ENCODE measurements at regions not wholly inside any gene's neighbourhood (a gene's known extent, or its start where the extent isn't known, plus 50 kb on each side); places are given as distances from the start of the nearest gene placed in this dataset.

DNA sequence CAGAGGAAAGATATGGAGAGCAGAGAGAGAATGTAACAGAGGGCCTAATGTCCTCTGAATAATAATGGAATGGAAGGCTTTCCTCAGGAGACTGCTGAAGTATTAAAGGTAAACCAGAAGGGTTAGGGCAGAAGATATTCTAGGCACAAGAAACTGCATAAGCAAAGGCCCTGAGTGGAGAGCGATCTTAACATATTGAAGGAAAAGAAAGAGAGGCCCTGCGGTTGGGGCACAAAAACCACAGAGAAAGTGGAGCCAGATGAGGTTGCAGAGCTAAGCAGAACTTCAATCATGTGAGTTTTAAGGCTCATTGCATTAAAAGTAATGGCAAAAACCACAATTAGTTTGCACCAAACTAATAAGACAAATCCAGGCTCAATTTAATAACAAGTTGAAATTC is 115.8 kb upstream of the VSTM2A start:
- 0% methylated on average over 2 of the region's 2 CpGs for WGBS (ENCODE audit: insufficient coverage, insufficient replicate concordance, low lambda C conversion rate, missing lambda C conversion rate)
- Histone ChIP-seq H2AFZ (ENCODE audit: control insufficient read depth, low read depth, low read length) (no peak overlapping the region), H3K36me3 (ENCODE audit: control insufficient read depth in 2 of 2, insufficient read depth in 2 of 2, low read length in 1 of 2) (no peaks in the 10 kb centered on the region), H3K27me3 (replicated peaks in 1 of 2; ENCODE audit: control insufficient read depth in 2 of 2, insufficient read depth in 2 of 2, low read length in 1 of 2) (no peaks in the 10 kb centered on the region), H3K79me2 (ENCODE audit: control insufficient read depth, insufficient read depth, low read length) (no peaks in the 10 kb centered on the region), H4K20me1 (ENCODE audit: control insufficient read depth, insufficient read depth) (no peaks in the 10 kb centered on the region), H3K4me1 (ENCODE audit: control insufficient read depth, insufficient read depth, low read length) (no peaks in the 10 kb centered on the region), H3K4me2 (ENCODE audit: control insufficient read depth, insufficient read depth) (no peak overlapping the region), H3K9me3 (replicated peaks; ENCODE audit: control insufficient read depth, insufficient read depth, low read length) (no peaks in the 10 kb centered on the region), H3K27ac (ENCODE audit: control insufficient read depth, insufficient read depth) (no peak overlapping the region), H3K4me3 (no peak overlapping the region), H3K9ac (ENCODE audit: control insufficient read depth, insufficient read depth, low read length) (no peak overlapping the region)
- ChIA-PET SMC1A (ENCODE audit: uncharacterized antibody, unreplicated experiment) (interaction anchor here (1.2 kb wide), 1 partner anchor 11 kb away, joined by 4 read pairs; no protein-coding TSS in a partner anchor), CTCF (no interaction called here), RAD21 (ENCODE audit: unreplicated experiment) (no interaction called here), POLR2A (no interaction called here)
- in situ Hi-C loops (cut with MboI) (no loop called here), intact Hi-C loops (cut with micrococcal nuclease; ENCODE audit: unreplicated experiment) (no loop called here)
- ATAC-seq (no peak), DNase-seq (ENCODE audit: low read depth, low spot score) (no peak), FAIRE-seq (no peak)
- BruUV-seq (replicated peaks), result no TSS peak
- no peak for TF ChIP-seq KLF5 (IDR thresholded peaks at IDR 0.05; ENCODE audit: partially characterized antibody)
- no peak for TF ChIP-seq ZBTB40 (IDR thresholded peaks at IDR 0.05; ENCODE audit: borderline replicate concordance)
- TF ChIP-seq ZBED1 (IDR thresholded peaks at IDR 0.05; ENCODE audit: borderline replicate concordance), result no peak
- TF ChIP-seq SRF (IDR thresholded peaks at IDR 0.05; ENCODE audit: low read depth in 2 of 2, low read length in 2 of 2), result no peak
- TF ChIP-seq EED (IDR thresholded peaks at IDR 0.05; ENCODE audit: low read depth), result no peak
- TF ChIP-seq NBN (IDR thresholded peaks at IDR 0.05), result no peak
- TF ChIP-seq JUND (IDR thresholded peaks at IDR 0.05; ENCODE audit: low read depth, low read length), result no peak
- TF ChIP-seq BHLHE40 (IDR thresholded peaks at IDR 0.05; ENCODE audit: borderline replicate concordance in 1 of 2, low read depth in 2 of 2, low read length in 1 of 2), result no peak
- no peak for TF ChIP-seq ETV6 (conservative IDR thresholded peaks at IDR 0.05 in 1 of 2, IDR thresholded peaks at IDR 0.05 in 1 of 2; ENCODE audit: borderline replicate concordance in 1 of 2, low read depth in 1 of 2)
- TF ChIP-seq ZBTB4 (CRISPR knock-in tag; IDR thresholded peaks at IDR 0.05), result no peak
- TF ChIP-seq ZBTB11 (CRISPR knock-in tag; IDR thresholded peaks at IDR 0.05), result no peak
- no peak for TF ChIP-seq NRF1 (conservative IDR thresholded peaks at IDR 0.05; ENCODE audit: low read depth, low read length)

Measured in GM12878 (cell line).